SW 1271 (cell line): ENCODE measurements at regions not wholly inside any gene's neighbourhood (a gene's known extent, or its start where the extent isn't known, plus 50 kb on each side); places are given as distances from the start of the nearest gene placed in this dataset.
"Not testable (repeated sequence)": the region's sequence is repeated elsewhere in the genome, so short reads cannot be mapped to it uniquely, and the experiment has no call there.

Experiments
- DNase-seq, 2 experiments: peaks; one replicate each; lab custom pipeline; 2025; lab: John Stamatoyannopoulos, UW

DNA sequence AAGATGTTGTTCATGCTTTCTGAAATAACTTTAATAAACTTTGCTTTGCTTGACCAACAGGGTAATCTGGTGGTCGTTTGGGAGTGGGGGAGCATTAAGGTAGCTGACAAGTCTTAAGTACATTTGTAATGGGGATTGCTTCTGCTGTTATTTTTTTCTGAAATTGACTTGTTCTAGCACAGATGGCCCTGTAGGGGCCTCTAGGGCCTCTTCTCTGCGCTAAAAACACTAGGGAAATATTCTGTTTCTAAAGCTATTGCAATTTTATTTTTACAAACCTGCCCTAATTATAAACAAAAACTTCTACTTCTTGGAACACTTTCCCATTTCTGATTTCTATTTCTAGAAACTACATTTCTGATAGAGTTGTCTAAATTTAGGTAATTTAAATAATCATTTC lies 191.3 kb upstream of the KCNJ3 start:
- no peak for DNase-seq

DNA sequence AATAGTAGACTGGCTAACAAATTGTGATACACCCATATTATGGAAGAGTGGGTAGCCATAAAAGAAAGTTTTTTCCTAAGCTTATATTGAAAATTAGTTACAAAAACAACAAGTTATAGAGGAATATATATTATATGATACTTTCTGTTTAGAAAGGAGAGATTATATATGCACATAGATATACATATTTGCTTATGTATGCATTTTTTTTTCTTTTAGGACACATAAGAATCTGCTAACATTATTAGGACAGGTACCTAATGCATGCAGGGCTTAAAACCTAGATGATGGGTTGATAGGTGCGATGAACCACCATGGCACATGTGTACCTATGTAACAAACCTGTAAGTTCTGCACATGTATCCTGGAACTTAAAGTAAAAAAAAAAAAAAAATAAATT lies 179.6 kb upstream of the KCNJ3 start:
- no peak for DNase-seq

DNA sequence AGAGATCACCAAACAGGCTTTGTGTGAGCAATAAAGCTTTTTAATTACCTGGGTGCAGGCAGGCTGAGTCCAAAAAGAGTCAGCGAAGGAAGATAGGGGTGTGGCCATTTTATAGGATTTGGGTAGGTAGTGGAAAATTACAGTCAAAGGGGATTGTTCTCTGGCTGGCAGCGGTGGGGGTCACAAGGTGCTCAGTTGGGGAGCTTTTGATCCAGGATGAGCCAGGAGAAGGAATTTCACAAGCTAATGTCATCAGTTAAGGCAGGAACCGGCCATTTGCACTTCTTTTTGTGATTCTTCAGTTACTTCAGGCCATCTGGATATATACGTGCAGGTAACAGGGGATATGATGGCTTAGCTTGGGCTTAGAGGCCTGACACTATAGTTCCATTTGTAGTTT lies 177.5 kb upstream of the KCNJ3 start:
- not testable (repeated sequence) for DNase-seq

DNA sequence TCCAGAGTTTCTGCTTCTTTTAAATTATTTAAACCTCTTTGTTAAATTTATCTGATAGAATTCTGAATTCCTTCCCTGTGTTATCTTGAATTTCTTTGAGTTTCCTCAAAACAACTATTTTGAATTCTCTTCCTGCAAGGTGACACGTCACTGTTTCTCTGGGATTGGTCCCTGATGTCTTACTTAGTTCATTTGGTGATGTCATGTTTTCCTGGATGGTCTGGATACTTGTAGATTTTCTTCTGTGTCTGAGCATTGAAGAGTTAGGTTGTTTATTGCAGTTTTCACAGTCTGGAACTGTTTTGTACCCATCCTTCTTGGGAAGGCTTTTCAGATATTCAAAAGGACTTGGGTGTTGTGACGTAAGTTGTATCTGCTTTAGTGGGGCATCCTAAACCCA lies 172.3 kb upstream of the KCNJ3 start:
- DNase-seq: no peak

DNA sequence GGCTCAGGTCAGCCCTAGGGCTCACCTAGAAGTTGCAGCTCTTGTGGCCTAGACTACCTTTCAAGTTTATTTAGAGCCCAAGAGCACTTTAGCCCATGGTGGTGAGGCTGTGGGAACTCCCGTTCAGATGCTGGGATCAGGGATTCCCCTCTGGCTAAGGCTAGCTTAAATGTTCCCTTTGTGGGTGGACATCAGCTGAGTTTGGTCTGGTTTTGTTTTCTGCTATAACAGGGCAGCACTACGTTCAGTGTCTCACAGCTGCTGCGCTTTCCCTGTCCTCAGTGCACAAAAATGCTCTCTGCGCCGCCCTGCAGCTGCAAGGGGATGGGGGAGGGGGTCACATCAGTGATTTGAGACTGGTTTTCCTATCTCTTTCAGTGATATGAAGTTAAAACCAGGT lies 170.5 kb upstream of the KCNJ3 start:
- DNase-seq: no peak

DNA sequence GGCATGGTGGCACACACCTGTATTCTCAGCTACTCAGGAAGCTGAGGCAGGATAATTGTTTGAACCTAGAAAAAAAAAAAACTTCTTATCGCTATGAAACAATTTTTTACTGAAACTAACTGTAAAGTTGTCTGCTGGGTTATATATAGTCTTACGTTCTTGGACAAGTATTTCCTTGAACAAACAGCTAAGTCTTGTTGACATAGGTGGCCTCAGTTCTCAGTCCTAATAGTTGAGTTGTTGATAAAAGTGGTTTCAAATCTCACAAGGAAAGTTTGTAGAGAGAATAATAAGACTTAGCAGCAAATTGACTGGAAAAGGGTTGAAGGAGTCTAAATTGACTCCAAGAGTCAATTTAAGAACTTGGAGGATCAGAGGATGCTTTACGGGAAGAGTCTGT lies 166.5 kb upstream of the KCNJ3 start:
- DNase-seq: no peak

- no peak for DNase-seq
Observed at GRCh38 chr2:154532763-154533162, 165.7 kb upstream of the KCNJ3 start.

GRCh38 chr2:154533300-154533940 lies 165.1 kb upstream of the KCNJ3 start:
- no peak for DNase-seq

GRCh38 chr2:154537024-154537423 lies 161.5 kb upstream of the KCNJ3 start:
- DNase-seq: no peak

GRCh38 chr2:154537843-154538450 lies 160.5 kb upstream of the KCNJ3 start:
- DNase-seq: no peak

DNA sequence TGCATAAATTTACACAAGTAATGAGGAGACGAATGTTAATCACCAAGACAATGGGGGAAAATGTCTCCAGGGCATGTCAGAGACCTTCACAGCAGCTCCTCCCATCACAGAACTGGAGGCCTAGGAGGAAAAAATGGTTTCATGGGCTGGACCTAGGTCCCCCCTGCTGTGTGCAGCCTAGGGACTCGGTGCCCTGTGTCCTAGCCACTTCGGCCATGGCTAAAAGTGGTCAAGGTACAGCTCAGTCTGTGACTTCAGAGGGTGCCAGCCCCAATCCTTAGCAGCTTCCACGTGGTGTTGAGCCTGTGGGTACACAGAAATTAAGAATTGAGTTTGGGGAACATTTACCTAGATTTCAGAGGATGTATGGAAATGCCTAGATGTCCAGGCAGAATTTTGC lies 152.2 kb upstream of the KCNJ3 start:
- DNase-seq: no peak

DNA sequence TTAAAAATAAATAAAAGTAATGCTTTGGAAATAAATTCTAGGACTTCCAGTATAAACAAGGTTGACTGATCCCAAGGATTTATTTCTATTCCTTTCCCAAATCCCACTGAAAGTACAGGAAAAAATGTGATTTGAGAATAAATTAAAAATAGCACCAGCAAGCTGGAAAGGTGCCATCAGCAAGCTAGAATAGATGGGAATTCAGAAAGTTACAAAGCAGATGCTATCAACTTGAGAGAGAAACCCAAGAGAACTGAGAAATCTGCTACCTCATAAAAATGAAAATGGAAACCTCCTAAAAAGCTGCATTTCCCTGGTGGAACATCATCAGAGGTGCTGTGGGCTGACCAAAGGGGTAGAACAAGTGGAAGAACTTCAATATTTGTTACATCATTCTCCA lies 148.6 kb upstream of the KCNJ3 start:
- DNase-seq: no peak

GRCh38 chr2:154551649-154552048 lies 146.8 kb upstream of the KCNJ3 start:
- DNase-seq: no peak

GRCh38 chr2:154554046-154554445 lies 144.4 kb upstream of the KCNJ3 start:
- DNase-seq: no peak

DNA sequence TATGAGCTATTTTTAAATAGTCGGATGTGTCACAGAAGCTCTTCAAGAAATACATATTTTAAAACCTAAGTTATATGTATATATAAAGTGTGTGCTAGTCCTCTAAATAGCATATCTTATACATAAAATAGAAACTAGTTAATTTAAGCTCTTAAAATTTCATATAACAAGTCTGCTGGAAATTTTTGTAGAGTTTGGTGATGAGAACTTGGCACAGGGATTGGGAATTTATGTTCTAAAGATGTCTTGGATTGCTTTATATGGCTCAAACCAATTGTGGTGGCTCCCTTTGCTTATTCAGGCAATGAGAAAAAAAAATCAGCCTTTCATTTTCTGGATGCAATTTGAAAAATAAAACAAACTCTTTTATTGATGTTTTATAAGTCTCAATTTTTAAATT lies 142.8 kb upstream of the KCNJ3 start:
- no peak for DNase-seq

DNA sequence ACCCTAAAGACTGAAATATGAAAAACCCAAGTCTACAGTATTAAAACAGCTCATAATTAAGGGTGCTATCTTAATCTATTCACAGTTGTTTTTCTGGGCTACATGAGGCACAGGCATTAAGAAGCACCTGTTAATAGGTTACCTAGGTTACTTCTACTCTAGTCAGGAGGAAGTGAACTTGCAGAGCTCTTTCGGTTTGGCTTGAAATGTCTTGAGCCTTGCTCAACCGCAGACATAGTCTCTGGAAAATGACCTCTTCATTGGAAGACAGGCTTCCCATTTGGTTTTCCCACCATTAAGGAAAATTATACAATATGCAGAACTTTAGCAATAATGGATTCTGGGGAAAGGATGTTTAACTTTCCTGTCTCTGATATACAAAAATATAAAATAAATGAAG lies 142.3 kb upstream of the KCNJ3 start:
- DNase-seq: no peak

GRCh38 chr2:154556607-154557006 lies 141.9 kb upstream of the KCNJ3 start:
- no peak for DNase-seq

DNA sequence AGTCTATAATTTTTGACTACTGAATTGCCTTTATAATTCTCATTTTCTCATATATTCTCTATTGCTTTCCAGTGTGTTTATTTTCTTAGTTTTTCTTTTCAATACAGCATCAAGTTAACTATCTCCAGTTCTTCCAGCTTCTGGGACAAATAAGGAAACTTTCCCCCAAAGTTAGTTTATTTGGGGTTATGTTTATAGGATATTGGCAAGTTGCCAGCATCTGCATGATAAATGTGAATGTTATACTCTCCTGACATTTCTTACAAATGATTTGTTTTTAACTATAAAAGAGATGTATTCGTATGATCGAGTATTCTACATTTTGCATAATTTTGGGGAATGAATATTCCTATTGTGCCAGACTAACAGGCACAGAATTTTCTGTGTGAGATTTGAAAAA lies 140.6 kb upstream of the KCNJ3 start:
- no peak for DNase-seq

DNA sequence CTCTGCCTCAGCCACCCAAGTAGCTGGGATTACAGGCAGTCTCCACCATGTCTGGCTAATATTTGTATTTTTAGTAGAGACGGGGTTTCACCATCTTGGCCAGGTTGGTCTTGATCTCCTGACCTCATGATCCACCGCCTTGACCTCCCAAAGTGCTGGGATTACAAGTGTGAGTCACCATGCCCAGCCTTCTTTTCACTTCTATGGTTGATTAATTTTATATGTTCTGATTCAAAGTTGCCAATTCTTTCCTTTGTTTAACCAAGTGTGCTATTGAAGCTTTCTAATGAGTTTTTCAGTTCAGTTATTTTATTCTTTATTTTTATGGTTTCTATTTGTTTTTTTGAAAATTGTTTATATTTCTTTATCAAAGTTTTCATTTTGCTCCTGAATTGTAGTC lies 133.1 kb upstream of the KCNJ3 start:
- no peak for DNase-seq

DNA sequence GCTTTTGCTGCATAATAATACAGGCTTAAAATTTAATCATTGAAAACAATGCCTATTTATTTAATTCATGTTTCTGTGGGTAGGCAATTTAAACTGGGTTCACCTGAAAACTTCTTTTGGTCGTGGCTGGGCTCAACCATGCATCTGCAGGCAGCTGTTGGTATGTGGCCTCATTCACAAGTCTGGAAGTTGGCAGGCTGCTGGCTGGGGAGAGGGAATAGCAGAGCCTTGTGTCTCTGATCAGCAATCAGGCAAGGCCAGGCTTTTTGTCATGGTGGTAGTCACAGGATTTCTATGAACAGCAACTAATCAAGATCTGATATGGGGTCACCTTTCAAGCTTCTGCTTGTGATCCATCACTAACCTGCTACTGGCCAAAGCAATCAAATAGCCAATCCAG lies 130.1 kb upstream of the KCNJ3 start:
- DNase-seq: no peak

DNA sequence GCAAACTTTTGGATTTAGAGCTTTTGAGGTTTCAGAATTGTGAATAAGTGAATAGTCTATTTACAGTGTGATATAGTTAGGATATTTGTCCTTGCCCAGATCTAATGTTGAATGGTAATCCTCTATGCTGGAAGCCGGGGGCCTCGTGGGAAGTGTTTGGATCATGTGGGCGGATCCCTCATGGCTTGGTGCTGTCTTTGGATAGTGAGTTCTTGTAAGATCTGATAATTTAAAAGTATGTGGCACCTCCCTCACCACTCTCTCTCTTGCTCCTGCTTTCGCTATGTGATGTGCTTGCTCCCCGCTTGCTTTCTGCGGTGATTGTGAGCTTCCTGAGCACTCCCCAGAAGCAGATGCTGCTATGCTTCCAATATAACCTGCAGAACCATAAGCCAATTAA lies 128.0 kb upstream of the KCNJ3 start:
- DNase-seq: no peak

- not testable (repeated sequence) for DNase-seq
Observed at GRCh38 chr2:154576699-154577098, 121.8 kb upstream of the KCNJ3 start.

GRCh38 chr2:154577390-154577789 lies 121.1 kb upstream of the KCNJ3 start:
- no peak for DNase-seq

DNA sequence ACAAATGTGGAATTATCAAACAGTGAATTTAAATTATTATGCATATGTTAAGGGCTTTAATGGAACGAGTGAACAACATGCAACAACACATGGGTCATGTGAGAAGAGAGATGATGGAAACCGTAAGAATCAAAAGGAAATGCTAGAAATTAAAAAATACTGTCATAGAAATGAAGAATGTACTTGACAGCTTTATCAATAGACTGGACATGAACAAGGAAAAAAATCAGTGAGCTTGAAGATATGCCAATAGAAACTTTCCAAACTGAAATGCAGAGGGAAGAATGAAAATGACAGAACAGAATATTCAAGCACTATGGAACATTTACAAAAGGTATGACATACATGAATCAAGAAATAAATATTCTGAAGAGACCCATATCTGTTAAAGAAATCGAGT lies 117.7 kb upstream of the KCNJ3 start:
- DNase-seq: no peak
